ENCODE measurements at regions not wholly inside any gene's neighbourhood (a gene's known extent, or its start where the extent isn't known, plus 50 kb on each side); places are given as distances from the start of the nearest gene placed in this dataset.

GRCh38 chr2:238720232-238720672 is 127.6 kb upstream of the TWIST2 start:
- peak; percentile 85 for TF ChIP-seq CTCF (IDR thresholded peaks at IDR 0.05; ENCODE audit: borderline replicate concordance, extremely low read depth, low read length, poor library complexity, severe bottlenecking)
- TF ChIP-seq EZH2 (IDR thresholded peaks at IDR 0.05; ENCODE audit: borderline replicate concordance, low read depth, low read length, severe bottlenecking) = no peak

Data from DND-41 (cell line).